ENCODE measurements at regions not wholly inside any gene's neighbourhood (a gene's known extent, or its start where the extent isn't known, plus 50 kb on each side); places are given as distances from the start of the nearest gene placed in this dataset.
"Not testable (repeated sequence)": the region's sequence is repeated elsewhere in the genome, so short reads cannot be mapped to it uniquely, and the experiment has no call there.

DNA sequence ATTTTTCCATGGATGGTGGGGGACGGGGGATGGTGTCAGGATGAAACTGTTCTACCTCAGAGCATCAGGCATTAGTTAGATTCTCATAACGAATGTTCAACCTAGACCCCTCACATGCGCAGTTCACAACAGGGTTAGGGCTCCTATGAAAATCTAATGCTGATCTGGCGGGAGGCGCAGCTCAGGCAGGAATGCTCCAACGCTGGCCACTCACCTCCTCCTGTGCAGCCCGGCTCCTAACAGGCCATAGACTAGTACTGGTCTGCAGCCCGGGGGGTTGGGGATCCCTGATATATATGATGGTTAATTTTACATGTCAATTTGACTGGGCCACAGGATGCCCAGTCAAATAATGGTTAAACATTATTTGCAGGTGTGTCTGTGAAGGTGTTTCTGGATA is 199.0 kb upstream of the NR4A3 start:
- intact Hi-C loops (cut with micrococcal nuclease), result no loop called here

DNA sequence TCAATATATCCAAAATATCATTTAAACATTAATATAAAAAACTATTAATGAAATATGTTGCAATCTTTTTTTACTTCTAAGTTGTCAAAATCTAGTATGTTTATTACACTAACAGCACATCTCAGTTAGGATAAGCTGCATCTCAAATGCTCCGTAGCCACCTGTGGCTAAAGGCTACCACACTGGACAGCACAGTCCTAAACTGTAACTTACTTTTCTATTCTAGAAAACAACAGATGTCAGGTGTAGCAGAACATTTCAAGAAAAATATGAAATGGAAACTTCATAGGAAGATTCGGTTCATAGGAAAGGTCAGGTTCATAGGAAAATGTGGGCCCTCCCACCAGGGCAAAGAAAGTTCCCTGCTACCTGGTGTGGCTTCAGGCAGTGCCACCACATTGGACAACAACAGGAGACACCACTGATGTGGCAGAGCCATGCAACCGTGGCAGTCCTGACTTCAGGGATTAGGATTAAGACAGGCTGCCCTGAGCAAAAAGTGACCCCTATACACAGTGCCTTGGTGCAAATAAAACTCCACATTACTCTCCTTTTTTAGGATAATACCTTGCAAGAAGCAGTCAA is 197.8 kb upstream of the NR4A3 start:
- intact Hi-C loops (cut with micrococcal nuclease), result no loop called here

DNA sequence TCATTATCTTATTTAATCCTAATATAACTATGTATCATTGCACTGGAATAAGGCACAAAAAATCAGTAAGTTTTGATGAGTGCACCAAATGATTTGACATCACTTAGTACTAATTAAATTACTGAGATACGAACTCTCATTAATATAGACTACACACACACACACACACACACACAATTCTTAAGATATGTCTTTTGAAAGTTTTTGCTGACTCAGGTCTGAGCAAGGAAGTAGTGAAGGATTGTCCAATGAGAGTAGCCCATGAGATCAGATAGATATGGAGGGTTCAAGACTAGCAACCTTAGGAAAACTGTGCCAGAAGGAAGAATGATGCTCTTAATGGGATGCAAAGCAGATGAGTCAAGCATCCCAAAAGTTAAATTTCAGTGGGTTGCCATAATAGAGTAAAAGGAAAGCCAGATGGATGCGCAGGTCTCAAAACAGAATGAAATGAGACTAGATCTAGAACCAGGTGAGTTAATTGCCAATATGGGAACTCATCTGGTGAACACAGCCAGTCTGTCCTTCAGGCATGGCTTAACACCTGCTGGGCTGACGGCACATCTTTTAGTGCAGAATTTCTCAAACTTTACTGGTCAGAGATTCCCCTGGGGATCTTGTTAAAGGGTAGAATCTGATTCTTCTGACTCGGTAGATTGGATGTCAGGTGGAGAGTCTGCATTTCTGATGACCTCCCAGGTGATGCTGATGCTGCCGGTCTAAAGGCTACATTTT is 197.0 kb upstream of the NR4A3 start:
- intact Hi-C loops (cut with micrococcal nuclease), result no loop called here

DNA sequence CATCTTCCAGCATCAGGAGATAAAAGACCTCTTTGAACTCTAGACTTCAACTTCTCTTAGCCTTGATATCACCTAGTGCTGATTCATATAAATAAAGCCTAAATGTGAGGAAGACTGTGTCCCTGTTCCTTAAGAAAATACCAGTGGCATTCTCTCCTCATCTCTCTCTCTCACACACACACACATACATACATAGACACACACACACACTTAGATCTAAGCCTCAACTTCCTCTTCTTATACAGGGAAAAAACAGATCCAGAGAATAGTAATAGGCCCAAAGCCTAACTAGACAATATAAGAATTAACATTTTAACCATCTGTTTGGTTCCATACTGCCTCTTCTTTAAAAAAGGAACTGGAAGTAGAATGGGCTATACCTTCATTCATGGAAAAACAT is 195.3 kb upstream of the NR4A3 start:
- intact Hi-C loops (cut with micrococcal nuclease), result no loop called here

DNA sequence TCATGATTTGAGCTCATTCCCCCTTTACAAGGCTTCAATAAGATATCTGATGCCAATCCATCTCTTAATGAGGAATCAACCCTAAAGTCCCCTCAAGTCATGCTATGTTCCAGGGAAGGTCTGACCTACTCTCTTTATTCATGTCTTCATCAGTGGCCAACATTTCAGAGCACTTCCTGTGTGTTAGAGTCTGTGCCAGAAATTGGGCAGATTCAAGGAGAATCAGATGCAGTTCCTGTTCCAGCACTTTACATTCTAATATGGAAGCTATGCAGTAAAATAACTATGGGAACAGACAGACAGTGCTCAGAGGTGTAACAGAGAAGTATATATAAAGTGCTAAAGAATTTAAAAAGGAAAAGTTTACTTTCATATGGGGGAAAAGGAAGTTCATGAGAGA is 193.4 kb upstream of the NR4A3 start:
- intact Hi-C loops (cut with micrococcal nuclease), result no loop called here

DNA sequence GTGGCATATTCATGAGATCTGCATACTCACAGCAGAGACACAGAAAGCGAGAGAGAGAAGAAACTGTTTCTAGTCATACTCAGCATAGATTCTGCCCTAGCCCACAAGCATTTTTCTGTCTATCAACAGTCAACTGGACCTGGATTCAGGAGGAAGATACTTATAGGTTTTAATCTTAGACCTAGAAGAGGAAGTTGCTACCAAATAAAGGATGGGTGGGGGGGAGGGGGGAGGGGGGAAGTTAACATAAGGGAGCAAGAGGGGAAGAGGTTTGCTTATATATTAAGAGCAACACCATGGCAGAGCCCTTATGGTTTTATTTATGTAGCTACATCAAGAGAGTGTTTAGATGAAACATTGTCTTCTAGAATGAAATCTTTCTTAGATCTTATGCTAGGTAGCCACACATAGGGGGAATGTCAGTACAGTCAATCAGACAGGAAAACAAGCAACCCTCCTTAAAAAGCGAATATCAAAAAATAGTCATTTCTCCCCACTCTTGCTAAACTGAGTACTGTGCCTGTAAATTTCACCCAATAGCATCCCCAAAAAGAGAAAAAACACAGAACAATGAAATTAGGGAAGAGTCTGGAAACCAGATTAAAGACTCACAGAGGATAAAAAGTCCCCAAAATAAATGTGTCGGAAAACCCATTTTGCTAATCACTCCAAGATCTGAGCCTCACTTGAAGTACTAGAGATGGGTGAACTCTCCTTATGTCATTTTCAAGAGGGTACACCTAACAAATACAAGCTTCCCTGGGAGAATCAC is 192.7 kb upstream of the NR4A3 start:
- intact Hi-C loops (cut with micrococcal nuclease), result no loop called here

DNA sequence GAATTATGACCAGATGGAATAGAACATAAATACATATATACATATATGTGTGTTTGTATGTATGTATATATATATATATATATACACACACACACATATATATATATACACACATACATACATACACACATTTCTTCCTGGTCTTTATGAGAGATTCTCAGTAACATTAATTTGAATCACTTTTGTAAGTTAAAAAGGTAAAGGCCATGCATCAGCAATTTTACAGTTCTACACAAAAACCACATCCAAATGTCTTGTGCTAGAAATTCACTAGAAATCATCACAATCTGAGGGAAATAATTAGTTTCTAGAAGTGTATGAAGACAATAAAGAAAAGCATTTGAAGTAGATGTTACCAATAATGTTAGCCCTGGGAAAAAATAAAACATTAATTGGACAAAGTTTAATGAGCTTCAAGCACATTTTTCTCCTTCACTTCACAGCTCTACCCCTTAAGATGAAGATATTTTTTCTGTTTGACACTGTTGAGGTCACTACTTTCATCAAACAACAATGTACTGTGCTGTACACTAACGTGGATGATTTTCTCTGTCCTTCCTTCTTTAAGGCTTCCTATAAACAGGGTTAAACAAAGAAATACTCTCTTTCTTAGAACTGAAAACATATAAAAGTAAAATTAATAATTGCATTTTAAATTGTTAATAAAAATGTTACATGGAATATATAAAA is 189.2 kb upstream of the NR4A3 start:
- intact Hi-C loops (cut with micrococcal nuclease), result no loop called here

DNA sequence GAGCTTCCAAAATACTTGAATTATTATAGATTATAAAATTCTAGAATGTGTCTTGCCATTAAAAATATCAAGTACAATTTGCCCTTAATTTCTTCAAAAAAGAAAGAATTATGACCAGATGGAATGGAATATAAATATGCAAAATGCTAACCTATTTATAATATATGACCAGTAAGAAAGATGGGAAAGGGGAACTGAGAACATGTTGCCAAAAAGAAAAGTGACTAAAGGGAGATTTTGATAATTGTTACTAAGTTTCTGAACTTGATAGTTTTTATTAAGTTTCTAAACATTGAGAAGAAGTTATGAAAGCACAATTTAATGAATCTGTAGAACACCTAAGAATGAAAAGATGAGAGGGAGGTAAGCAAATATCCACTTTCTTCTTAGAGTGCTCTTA is 188.4 kb upstream of the NR4A3 start:
- intact Hi-C loops (cut with micrococcal nuclease), result no loop called here

DNA sequence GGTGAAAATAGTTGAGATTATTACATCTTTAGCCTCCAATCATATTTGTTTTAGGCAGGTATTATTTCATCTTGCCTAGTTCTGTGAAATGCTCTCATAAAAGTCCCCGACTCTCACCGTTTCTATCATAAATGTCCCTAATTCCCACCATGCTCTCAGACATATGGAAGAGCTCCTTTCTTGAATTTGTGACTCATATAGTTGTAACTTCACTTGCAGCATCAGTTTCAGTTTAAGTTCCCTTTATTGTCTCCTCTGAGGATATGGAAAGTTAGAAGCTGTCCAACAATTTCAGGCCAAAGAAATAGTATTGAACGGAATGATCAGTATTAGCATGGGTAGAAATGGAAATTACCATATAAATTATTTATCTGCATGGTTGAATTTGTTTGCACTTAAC is 187.5 kb upstream of the NR4A3 start:
- intact Hi-C loops (cut with micrococcal nuclease), result no loop called here

DNA sequence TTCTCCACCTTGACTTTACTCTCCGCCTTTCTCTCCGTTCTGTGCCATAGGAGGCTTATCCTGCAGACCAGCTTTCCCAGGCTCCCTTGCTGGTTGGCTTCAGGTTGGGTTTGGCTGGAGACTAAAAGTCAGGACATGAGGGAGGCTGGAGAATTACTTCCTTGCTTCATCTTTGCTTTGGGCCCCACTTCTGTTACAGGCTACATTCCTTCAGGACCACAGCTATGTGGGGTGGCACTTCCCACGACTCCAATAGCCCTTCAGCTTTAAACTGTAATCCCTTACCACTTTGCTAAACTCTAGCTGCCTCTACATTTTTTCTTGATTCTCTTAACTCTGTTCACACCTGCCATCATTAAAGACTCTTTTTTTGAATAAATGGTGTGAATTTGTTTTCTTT is 186.7 kb upstream of the NR4A3 start:
- intact Hi-C loops (cut with micrococcal nuclease), result no loop called here

DNA sequence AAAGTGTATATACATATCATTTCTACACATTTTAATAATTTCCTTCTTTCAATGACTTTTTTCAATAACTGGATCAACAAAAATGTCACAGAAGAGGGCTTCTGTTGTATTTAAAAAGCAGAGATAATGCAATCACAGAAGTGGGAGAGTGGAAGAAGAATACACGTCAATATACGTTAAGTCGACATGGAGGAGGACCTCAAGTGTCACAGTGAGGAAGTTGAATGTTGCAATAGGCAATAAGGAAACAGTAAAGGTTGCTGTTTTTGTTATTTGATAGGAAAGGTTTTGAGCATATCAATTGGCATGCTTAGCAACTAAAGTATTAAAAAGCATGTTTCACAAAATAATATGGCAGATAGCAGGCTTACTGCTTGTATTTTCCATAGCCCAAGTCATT is 184.0 kb upstream of the NR4A3 start:
- intact Hi-C loops (cut with micrococcal nuclease), result no loop called here

DNA sequence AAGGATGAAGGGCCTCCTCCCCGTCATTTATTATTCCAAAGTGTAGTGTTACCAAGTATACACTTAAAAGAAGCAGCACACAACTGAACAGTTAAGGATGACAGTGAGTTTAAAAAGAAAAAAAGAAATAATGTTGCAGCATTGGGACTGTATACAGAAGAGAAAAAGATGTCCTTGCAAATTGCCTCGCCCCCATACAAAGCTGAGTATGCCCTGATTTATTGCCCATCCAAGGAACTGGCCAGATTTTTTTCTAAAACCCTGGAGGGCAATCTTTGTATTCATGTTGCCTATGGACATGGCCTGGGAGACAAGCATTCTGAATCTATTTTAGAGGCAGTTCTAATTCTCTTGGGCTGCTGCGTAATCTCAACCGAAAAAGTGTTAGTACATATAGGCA is 182.7 kb upstream of the NR4A3 start:
- intact Hi-C loops (cut with micrococcal nuclease), result no loop called here

DNA sequence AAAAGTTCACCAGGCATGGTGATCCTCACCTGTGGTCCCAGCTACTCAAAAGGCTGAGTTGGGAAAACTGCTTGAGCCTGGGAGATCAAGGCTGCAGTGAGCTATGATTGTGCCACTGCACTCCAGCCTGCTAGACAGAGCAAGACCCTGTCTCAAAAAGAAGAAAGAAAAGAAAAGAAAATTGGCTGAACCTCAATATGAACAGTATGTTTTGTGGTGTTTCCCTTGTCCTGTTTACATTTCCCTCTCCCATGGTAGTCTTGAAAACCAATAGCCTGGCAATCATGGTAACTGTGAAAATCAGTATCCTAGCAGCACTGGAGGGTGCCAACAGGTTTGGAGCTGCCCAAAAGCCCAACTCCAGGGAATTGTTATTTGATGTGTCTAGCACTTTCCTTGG is 174.1 kb upstream of the NR4A3 start:
- intact Hi-C loops (cut with micrococcal nuclease), result no loop called here

DNA sequence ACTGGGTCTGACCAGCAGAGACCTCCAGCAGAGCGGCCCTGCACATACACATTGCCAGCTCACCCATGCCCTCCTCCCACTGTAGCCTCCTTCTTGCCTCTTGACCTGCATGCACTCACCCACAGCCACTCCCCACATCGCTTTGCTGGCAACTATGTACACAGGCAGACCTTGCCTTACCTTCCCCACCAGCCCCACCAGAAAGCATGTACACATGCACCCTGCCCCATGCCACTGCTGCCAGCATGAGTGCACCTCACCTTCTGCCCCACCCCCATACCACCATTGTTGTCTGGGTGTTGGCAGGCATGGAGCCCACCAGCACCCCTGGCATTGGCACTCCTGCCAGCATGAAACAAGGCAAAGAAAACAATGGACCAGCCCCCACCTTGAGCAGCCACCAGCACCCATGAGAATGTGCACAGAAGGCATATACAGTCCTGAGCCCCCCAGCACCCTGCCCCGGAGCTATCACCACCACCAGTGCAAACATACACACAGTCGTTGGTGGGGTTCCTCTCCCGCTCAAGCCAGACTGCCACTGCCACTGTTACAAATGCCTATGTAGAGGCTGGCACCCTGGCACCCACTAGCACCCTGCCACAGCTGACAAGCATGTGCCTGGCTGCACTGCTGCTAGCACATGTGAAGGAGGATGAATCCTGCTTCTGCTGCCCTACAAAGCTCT is 171.4 kb upstream of the NR4A3 start:
- intact Hi-C loops (cut with micrococcal nuclease), result no loop called here

DNA sequence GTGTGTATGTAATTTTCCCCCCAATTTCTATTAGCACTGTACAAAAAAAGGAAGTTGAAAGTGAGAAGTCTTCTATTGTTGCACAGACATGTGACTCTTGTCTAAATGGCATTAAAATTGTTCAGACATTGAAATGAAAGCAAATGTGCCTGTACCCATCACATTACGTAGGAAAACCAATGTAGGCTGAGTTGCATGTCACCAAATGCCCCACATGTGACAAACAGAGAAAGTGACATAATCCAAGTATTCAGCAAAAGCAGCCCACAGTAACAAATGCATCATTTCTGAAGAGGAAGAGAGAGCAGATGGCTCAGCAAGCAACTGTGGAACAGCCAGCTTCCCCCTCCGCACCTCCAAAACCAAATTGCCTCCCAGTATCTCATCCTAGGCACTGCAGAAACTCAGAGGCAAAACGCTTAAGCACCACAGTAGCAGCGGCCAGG is 161.5 kb upstream of the NR4A3 start:
- intact Hi-C loops (cut with micrococcal nuclease), result no loop called here

DNA sequence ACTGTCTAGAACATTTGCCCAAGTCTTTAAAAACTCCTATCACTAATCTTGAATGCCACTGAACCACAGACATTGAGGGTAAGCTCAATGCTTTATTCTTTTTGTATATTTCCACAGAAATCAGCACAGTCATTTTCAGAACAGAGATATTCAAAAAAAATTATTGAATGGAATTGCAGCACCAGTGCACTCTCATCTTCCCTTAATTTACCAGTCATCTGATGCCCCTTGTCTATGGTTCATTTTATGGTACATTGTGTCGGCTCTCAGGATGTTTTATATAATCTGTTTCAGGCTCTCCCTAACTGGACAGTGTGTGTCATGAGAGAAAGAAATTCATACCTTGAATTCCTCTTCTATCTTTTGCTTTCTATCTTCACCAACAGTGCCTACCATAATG is 158.4 kb upstream of the NR4A3 start:
- intact Hi-C loops (cut with micrococcal nuclease), result no loop called here

DNA sequence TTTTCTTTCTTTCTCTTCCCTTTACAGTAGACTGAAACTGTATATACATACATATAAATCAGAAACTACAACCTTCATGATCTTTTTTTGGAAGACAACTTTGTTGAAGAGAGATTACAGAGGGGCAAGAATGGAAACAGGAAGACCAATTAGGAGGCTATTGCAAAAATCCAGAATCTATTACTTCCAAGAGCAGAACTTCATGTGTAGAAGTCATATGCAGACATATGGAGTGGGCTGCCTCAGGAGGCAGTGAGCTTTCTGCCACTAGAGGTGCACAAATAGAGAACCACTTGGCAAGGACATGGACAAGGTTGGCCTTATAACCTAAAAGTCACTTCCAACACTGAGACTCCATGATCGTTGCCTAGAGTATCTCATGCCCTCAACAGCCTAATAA is 157.8 kb upstream of the NR4A3 start:
- intact Hi-C loops (cut with micrococcal nuclease), result no loop called here

DNA sequence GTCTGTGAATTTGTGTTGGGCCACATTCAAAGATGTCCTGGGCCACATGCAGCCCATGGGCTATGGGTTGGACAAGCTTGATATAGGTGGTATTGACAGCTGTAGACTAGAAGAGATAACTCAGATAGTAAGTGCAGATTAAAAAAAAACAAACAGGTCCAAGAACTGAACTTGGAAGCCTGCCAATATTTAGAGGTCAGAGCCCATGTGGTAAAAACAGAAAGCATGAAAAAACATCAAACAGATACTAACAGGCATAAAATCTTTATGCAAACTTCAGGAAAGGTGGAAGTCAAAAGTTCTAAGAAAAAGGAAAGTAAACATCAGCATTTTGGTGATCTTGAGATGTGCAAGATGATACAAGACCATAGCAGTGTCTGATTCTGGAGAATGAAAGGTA is 155.1 kb upstream of the NR4A3 start:
- intact Hi-C loops (cut with micrococcal nuclease), result no loop called here

DNA sequence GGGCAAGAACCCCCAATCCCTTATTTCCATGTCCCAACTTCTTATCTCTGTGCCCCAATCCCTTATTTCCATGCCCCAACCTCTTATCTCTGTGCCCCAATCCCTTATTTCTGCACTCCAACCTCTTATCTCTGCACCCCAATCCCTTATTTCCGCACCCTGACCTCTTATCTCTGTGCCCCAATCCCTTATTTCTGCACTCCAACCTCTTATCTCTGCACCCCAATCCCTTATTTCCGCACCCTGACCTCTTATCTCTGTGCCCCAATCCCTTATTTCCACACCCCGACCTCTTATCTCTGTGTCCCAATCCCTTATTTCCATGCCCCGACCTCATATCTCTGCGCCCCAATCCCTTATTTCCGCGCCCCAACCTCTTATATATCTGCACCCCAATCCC is 150.8 kb upstream of the NR4A3 start:
- intact Hi-C loops (cut with micrococcal nuclease), result not testable (repeated sequence)

DNA sequence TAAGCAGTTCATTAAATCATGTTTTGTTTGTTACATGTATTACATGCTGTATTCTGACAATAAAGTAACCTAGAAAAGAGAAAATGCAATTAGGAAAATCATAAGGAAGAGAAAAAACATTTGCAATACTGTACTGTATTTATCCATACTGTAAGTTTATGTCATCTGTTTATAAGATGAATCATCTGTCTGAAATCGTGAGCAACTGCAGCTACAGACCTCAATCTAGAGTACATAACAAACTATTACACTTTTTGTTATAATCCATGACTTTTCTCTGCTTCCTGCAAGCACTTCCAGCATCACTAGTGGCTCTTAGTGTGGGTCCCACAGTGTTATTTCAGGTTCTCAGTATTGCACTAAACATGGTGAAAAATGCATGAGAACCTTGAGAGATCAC is 144.4 kb upstream of the NR4A3 start:
- intact Hi-C loops (cut with micrococcal nuclease), result no loop called here

DNA sequence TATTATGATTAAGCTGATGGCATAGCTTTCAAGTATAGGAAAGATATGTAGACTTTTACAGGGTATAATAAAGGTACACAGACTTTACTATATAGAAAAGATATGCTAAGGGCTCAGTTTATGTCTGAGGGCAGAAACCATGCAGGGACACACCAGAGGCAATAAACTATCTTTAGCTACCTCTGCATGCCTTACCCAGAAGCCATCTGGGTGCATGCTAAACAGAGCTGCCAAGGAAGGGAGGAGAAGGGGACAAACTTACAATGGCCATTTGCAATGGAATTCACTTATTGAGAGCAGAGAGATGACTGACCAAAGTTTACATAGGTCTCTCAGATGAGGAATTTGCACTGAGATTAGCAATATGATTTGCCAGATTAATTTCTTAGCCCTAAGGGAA is 143.1 kb upstream of the NR4A3 start:
- intact Hi-C loops (cut with micrococcal nuclease), result no loop called here

DNA sequence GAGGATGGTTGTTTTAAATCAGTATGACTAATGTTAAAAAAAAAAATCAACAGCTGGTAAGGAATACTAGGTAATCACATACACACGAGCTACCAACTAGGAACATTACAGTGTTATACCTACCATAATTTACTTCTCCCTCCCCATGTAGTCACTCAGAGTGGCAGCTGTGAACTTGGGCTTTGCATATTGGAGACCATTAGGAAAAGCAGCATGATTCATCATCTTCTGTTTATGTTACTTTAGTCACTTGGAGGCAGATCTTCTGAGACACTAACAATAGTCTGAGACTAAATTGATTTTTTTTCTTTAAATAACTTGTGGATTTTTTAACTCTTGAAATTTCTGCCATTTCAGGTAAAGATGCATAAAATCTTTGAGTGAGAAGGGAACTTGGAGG is 141.5 kb upstream of the NR4A3 start:
- intact Hi-C loops (cut with micrococcal nuclease), result no loop called here
